ENCODE measurements at regions not wholly inside any gene's neighbourhood (a gene's known extent, or its start where the extent isn't known, plus 50 kb on each side); places are given as distances from the start of the nearest gene placed in this dataset.

GRCh38 chr16:51442141-51442870, 291.2 kb upstream of the SALL1 start:
- no peak for DNase-seq

DNA sequence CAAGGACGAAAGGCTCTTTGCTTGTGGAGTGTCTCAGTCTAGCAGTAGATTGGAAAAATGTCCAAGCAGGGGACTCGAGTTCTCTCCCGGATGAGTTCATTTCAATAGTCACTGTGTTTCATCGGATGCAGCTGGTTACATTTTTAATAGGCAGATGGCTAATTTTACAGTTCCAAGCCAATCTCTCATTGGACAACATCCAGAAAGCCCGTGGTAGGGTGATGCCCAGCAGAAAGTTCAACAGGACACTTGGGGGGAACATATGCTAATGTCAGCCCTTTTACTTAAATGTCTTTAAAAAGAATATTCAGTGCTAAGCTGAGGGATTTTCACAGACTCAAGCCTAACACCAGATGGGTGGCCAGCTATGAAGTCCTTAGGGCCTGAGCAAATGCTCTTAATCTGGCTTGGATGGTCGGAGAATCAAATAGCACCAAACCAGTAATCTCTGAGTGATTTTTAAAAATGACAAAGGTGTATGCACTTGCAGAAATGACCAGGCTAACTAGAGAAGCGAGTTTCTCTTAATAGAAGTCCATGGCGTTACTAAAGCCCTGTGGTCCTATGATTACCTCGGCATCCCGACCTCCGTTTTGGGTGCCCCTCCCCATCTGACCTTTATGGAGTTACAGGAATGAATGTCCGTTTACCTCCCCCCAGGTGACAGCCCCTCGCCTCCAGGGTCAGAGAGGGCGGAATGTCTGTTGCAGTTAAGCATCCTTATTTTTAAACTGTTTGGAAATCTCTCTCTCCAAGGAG, 289.2 kb upstream of the SALL1 start:
- no peak for DNase-seq

DNA sequence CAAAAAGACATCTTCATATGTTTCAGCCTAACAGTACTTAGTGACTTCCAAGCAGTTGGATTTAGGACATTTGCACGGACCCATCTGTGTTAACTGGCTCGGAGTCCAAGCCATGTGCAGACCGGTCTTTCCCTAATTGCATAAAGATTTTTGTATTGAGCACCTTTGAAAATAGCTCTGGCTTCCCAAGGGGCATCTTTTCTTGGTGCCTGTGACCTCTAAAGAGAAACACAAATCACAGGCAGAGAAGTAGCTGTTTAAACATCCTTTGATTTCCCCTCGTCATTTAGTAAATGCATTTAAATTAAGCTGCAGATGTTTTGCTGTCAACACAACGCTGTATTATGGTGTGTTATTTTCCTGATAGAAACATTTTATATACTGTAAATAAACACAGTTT, 288.2 kb upstream of the SALL1 start:
- DNase-seq, result no peak

DNA sequence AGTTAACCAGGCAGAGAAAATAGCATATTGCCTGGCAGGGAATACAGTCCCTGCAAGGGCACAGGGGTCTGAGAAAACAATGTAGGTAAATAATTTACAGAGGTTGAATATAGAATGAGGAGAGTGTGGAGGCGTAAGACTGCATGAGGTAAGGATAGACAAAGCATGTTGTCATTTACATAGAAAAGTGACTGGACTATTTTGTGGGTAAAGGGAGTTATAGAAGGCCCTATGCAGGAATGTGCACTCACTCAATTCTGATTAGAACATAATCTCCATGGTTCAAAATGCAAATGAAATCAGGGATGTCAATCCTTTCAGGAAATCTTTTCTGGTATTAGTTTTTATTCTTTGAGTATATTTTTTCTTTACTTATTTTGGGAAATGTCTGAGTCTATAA, 285.7 kb upstream of the SALL1 start:
- DNase-seq, result no peak

DNA sequence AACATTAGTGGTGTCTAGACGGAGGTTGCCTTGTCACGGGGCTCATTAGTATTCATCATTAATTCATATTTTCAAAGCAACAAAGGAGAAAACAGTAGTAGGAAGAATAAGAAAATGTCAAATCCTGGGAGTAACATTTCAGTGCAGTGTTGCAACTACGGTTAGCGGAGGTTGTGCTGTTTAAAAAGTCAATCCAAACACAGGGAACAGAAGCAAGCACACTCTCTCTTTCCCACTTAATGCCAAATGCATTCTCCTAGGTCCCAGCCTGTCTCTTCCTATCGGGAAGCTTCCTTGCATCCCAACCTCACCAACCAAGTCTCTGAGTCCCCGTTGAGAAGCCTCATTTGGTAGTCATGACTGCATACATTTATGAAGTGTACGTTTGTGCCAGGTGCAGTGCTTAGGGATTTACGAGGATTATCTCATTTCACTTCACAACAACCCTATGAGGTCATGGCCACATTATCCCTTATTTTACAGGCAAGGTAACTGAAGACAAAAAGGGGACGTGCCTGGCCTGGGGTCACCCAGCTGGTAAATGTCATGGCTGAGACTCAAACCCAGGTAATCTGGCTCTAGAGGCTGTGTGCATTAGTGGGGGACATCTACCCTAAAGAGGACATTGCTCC, 283.6 kb upstream of the SALL1 start:
- DNase-seq, result no peak

- DNase-seq, result no peak
Measured at GRCh38 chr16:51433599-51433998, 282.5 kb upstream of the SALL1 start.

GRCh38 chr16:51431517-51432241, 280.6 kb upstream of the SALL1 start:
- no peak for DNase-seq

DNA sequence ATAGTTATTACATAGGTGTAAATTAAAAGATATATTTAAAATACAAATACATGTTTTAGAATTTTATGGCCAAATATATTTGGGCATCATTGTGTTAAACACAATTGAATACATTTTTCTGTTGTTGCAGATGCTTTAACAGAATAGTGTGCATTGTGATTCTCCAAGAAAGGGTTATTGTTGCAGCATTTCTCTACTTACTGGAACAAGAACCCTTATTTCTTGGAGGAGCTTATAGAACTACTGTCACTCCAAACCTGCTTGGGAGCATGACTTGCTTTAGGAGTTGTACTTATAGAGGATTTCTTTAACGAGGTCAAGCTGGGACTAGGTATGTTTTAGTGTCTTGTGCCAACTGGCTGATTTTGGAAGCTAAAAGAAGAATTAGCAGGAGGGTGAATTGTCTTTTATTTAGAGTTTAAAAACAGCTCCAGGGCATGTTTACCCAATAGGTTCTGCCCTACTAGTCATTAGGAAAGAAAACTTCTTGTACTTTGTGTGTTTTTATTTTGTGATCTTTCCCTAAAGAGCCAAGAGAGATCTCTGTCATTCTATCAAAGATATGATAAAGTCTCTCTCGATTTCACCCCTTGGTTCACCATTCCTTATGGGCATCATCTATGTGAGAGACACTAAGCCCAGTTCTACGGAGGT, 279.8 kb upstream of the SALL1 start:
- no peak for DNase-seq

GRCh38 chr16:51429041-51429440, 278.0 kb upstream of the SALL1 start:
- DNase-seq, result no peak

- DNase-seq, result no peak
Measured at GRCh38 chr16:51427085-51427484, 276.0 kb upstream of the SALL1 start.

DNA sequence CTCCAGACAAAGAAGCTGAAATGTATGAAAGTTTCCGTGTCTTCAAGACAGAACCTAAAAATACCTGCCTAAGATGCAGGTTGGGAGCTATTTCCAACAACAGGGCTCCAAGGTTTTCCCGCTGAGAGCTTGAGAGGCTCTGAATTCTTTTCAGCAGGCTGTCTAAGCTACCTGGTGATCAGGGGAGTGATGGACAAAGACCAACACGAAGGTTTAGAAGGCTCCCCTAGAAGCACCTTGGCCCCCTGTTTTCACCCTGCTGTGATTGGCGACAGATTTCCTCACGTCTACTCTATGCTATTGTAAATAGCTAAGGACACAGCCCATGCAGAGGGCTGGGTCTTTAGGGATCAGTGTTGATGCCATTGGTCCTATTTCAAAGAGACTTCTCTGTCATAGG, 275.2 kb upstream of the SALL1 start:
- DNase-seq, result no peak

DNA sequence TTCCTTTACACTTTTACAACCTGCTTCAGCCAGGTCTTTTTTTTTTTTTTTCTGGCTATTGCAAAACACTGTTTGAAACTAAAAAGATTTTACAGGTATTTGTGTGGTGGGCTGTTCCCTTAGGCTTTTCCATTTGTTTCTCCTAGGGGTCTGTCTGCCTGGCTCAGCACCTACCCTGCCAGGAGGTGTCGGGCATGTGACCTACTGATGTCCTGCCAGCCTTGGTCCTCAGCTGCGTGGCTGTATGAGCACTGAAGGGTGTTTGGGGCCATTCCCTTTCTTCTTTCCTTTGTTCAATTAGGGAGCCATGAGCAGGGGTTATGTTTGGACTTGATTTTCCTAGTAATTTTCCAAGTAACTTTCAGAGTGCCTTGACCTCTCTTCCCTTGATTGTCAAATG, 269.2 kb upstream of the SALL1 start:
- DNase-seq, result no peak

DNA sequence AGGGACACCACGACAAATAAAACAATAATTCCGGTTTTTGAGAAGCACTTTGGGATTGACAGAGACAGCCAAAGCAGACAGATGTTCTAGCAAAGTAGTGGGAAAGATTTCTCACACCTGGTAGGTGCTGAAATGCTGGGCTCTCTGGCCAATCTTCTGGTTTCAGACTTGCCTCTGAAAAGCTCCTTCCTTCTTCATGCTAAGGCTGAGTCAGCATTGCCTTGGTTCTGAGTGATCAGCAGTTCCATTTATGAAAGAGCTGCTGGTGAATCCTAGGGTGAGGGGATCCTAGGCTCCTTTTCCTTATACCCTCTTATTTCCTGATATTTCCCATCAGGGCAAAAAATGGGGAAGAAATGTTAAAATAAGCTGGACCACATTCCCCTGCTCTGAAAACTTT, 268.7 kb upstream of the SALL1 start:
- DNase-seq, result no peak

DNA sequence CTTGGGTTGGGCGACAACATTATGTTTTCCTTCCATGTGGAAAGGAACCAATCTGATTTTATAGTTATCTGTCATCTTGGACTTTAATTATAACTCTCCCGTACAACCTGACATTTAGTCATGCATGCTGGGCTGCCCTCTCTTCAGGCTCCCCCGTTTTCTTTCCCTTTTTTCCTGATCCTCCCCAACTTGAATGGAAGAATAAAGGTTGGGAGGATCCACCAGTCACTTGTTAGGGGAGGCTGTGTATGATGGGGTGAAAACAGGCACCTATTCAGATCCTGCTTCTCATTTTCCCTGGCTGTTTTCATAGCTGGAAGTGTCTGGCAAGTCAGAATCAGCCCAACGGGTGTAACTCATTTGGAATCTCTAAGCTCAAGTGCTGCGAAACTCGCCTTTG, 267.2 kb upstream of the SALL1 start:
- no peak for DNase-seq

DNA sequence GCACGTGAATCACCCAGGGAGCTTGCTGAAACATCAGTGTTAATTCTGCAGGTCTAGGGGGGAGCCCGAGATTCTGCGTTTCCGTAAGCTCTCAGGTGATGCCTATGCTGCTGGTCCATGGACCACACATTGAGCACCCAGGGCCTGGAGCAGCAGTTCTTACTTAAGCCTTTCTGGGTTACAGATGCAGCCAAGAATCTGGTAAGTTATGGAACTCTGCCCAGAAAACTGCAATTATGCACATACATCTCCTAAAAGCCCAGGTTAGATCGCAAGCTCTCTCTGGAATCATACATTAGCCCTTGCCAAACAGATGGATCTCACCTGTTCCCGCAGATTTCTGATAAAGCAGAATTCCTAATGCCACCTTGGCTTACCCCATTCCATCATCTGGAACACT, 265.9 kb upstream of the SALL1 start:
- DNase-seq, result no peak

DNA sequence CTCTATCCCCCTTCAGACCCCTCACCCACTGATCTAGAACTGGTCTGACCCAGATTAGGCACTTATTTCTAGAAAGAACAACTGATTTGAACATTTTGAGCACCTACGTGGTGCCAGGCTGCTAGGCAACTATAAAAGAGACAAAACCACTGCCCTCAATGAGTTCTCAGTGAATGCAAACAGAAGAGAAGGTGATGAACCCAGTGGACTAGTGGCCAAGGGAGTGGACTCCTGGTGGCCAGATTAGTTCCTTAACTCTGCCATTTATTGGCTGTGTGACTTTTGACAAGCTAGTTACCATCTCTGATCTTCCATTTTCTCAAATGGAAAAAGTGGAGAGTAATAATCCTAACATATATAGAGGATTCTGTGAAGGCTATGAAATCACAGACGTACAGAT, 259.1 kb upstream of the SALL1 start:
- DNase-seq, result no peak

DNA sequence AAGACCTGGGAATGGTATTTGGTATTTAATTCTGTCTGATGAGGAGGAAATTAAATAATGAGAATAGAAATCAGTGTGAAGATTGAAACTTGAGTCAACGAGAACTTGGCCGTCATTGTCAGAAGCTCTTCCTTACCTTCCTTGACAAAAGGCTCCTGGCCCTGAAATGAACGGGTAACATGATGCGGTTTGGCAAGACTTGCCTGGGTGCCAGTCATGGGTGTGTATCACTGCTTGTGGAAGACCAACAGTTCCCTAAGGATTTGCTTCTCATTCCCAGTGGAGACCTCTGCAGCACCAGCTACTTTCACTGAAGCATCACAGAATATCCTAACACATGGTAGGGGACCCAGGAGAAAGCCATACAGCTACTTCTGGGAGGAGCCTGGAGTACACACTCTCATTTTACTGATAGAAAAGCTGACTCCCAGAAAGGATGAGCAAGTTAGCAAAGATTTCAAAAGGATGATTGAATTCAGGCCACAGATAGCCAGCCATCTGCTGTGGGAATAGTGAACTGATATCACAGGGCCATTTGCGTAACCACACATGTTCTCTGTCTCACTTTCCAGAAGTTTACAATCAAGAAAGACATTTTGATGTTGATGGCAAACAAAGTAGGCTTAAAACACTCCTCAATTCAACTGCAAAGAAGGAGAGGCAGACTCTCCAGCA, 258.1 kb upstream of the SALL1 start:
- no peak for DNase-seq

DNA sequence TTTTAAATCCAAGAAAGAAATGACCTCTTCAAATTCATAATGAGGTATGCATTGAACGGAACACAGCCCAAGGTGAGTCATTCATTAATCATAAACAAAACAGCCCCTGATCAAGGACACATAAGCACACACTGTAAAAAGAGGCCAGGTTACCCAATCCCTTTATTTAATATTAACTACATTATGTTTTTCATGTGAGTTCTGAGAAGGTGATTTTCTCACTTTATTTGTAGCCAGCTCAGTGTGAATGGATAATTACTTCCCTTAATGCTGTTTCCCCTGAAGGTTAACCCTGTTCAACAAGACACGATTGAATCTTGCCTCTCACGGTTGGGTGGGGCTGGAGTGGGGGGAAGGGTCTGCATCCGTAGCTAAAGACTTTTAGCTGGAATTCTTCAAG, 257.3 kb upstream of the SALL1 start:
- DNase-seq, result no peak

DNA sequence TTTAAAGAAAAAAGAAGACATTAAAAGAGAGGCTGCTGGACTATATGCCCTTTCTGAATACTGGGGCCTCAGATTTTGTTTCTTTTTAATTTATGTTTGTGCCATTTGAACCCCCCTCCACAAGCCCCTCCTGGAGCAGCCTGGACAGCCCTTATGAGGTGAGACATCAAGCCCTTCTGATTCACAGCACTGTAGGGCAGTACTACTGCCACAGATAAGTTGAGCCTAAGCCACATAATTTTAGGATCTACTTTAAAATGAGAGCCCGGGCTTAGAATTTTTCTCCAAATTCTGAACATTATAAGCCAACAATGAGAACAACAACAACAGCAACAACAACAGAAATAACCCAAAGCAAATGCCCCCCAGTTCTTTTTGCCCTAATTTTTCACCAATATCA, 256.9 kb upstream of the SALL1 start:
- no peak for DNase-seq

DNA sequence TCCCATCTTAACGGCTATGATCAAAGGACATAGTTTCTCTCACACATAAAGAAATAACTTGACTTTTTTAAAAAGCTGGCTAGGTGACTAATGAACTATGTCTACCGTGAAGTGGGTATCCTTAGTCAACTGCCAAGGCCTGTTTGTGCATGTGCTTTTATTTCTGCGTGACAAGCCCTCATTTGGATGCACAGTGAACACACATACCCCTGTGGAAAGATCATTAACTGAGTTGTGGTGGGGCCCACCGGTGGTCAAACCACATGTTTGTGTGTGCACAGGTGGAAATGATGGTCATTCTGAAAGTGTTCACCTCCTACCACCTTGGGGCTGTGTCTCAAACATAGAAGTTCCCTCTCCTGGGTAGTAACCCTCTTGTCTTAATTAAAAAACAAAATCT, 256.1 kb upstream of the SALL1 start:
- no peak for DNase-seq

GRCh38 chr16:51405361-51405760, 254.3 kb upstream of the SALL1 start:
- DNase-seq, result no peak

GRCh38 chr16:51404386-51404785, 253.3 kb upstream of the SALL1 start:
- DNase-seq, result no peak

- DNase-seq, result no peak
Measured at GRCh38 chr16:51402785-51403184, 251.7 kb upstream of the SALL1 start.

All from DMS53 (cell line).